HCT116 (cell line): ENCODE measurements at regions not wholly inside any gene's neighbourhood (a gene's known extent, or its start where the extent isn't known, plus 50 kb on each side); places are given as distances from the start of the nearest gene placed in this dataset.

Source experiments
- ATAC-seq: fragments of 200-7000 bp; cut with Tn5 transposase; 2 replicates; pipeline ENCODE4 v1.9.1; 2020; ENCODE audit warnings: mild to moderate bottlenecking, moderate library complexity
- BruUV-seq: library from RNA; stranded (reverse); fragments of 400-500 nt; replicated peaks from 2 replicates; lab custom pipeline; 2021; lab: Mats Ljungman, UMichigan
- CTCF ChIA-PET: fragments of 300-600 bp; sonication (Branson Sonifier 250); formaldehyde crosslinking; loops from one replicate; lab custom pipeline; 2021; ENCODE audit warnings: antibody characterized with exemption; lab: Charles Lee
- POLR2A ChIA-PET: fragments of 300-600, 350-600 bp; sonication (Branson Sonifier 250); formaldehyde crosslinking; loops from one replicate; lab custom pipeline; 2021; ENCODE audit warnings: antibody characterized with exemption; lab: Charles Lee
- RAD21 ChIA-PET, 2 experiments: fragments of 300-600 bp; sonication (Branson Sonifier 250); formaldehyde crosslinking; loops; one replicate each; lab custom pipeline; 2023; ENCODE audit warnings: low total read pairs in 2 of 2; ENCODE audit not compliant: uncharacterized antibody in 2 of 2, unreplicated experiment in 2 of 2, low non-redundant PET in 1 of 2; lab: Charles Lee
- DNase-seq: peaks from one replicate; pipeline ENCODE4 v3.0.0-alpha.2; 2010; ENCODE audit warnings: low read depth, low spot score
- H2AFZ ChIP-seq: fragments of 200-600 bp; shearing (Covaris generic), sonication (generic); 2 replicates; pipeline ENCODE4 v1.6.1; 2017; ENCODE audit warnings: low read depth, mixed run types, mixed read lengths, antibody characterized with exemption, low read length; ENCODE audit not compliant: poor library complexity, severe bottlenecking
- H3K27ac ChIP-seq: 2 replicates; pipeline ENCODE4 v1.5.1; 2012; ENCODE audit warnings: low read depth, low read length
- H3K27me3 ChIP-seq: fragments of 200-600 bp; sonication (generic); 2 replicates; pipeline ENCODE4 v1.6.1; 2016; ENCODE audit warnings: mixed run types, low read length, mixed read lengths; ENCODE audit not compliant: insufficient read depth
- H3K36me3 ChIP-seq, 2 experiments: fragments of 200-500 bp in 1 of 2; fragments of 200-600 bp in 1 of 2; sonication (Bioruptor generic) in 1 of 2; sonication (generic) in 1 of 2; 2 replicates each; pipeline versions ENCODE4 v1.5.1 to v1.6.1; 2014 to 2016; ENCODE audit warnings: low read length in 2 of 2, inconsistent platforms in 1 of 2, mixed read lengths in 1 of 2, mixed run types in 1 of 2; ENCODE audit not compliant: insufficient read depth in 2 of 2, control insufficient read depth in 1 of 2
- H3K4me1 ChIP-seq, 2 experiments: fragments of 200-600 bp in 1 of 2; sonication (generic) in 1 of 2; 2 replicates each; pipeline versions ENCODE4 v1.5.1 to v1.6.1; 2012 to 2017; ENCODE audit warnings: low read length in 2 of 2, inconsistent platforms in 1 of 2, mild to moderate bottlenecking in 1 of 2, mixed read lengths in 1 of 2, mixed run types in 1 of 2, moderate library complexity in 1 of 2; ENCODE audit not compliant: insufficient read depth in 2 of 2, control insufficient read depth in 1 of 2
- H3K4me2 ChIP-seq: fragments of 200-600 bp; sonication (generic); 2 replicates; pipeline ENCODE4 v1.6.1; 2017; ENCODE audit warnings: mixed run types, low read length, mixed read lengths
- H3K4me3 ChIP-seq, 2 experiments: fragments of 200-600 bp in 1 of 2; sonication (generic) in 1 of 2; replicated peaks in 1 of 2; 2 replicates each; pipeline ENCODE4 v1.5.1; 2011 to 2016; ENCODE audit warnings: low read length in 2 of 2, control low read depth in 1 of 2, low read depth in 1 of 2, mild to moderate bottlenecking in 1 of 2, mixed read lengths in 1 of 2, mixed run types in 1 of 2
- H3K79me2 ChIP-seq: fragments of 200-600 bp; sonication (generic); 2 replicates; pipeline ENCODE4 v1.6.1; 2017; ENCODE audit warnings: mild to moderate bottlenecking, mixed run types, low read length, moderate library complexity, mixed read lengths; ENCODE audit not compliant: insufficient read depth
- H3K9ac ChIP-seq: fragments of 200-600 bp; sonication (generic); 2 replicates; pipeline ENCODE4 v1.6.1; 2016; ENCODE audit warnings: low read length, mixed read lengths
- H3K9me2 ChIP-seq: fragments of 200-600 bp; sonication (generic), shearing (Covaris generic); 2 replicates; pipeline ENCODE4 v1.6.1; 2017; ENCODE audit warnings: mixed run types, mild to moderate bottlenecking, moderate library complexity; ENCODE audit not compliant: insufficient read depth
- H3K9me3 ChIP-seq, 2 experiments: fragments of 200-500 bp in 1 of 2; fragments of 200-600 bp in 1 of 2; sonication (Bioruptor generic) in 1 of 2; sonication (generic) in 1 of 2; 2 replicates each; pipeline ENCODE4 v1.6.1; 2014 to 2017; ENCODE audit warnings: low read length in 2 of 2, mixed read lengths in 2 of 2, inconsistent platforms in 1 of 2, low read depth in 1 of 2, mild to moderate bottlenecking in 1 of 2, mixed run types in 1 of 2, moderate library complexity in 1 of 2; ENCODE audit not compliant: control insufficient read depth in 1 of 2, insufficient read depth in 1 of 2
- H4K20me1 ChIP-seq: fragments of 200-600 bp; sonication (generic), shearing (Covaris generic); 2 replicates; pipeline ENCODE4 v1.6.1; 2017; ENCODE audit warnings: mixed run types, mild to moderate bottlenecking, moderate library complexity; ENCODE audit not compliant: insufficient read depth
- ELF1 ChIP-seq: IDR thresholded peaks from 2 replicates; pipeline ENCODE4 v1.6.1; 2012; ENCODE audit warnings: low read depth, borderline replicate concordance
- JUND ChIP-seq: IDR thresholded peaks from 2 replicates; pipeline ENCODE4 v1.6.1; 2012
- POLR2AphosphoS5 ChIP-seq: IDR thresholded peaks from 2 replicates; pipeline ENCODE4 v1.6.1; 2011; ENCODE audit warnings: mild to moderate bottlenecking, low read depth, low read length, moderate library complexity
- YY1 ChIP-seq: IDR thresholded peaks from 2 replicates; pipeline ENCODE4 v1.6.1; 2011; ENCODE audit warnings: low read length, low read depth, moderate library complexity, mild to moderate bottlenecking; ENCODE audit not compliant: insufficient replicate concordance; ENCODE audit errors: extremely low read depth
- intact Hi-C: fragments of 100-400 bp; cut with micrococcal nuclease; formaldehyde crosslinking; loops from 2 replicates; pipeline ENCODE4 v1.10.0; 2022
- TF ChIP-seq, protein P1 (sequence below): IDR thresholded peaks from 2 replicates; pipeline ENCODE4 v1.6.1; 2011; ENCODE audit warnings: mild to moderate bottlenecking, low read length, moderate library complexity; ENCODE audit not compliant: insufficient replicate concordance; ENCODE audit errors: extremely low read depth

DNA sequence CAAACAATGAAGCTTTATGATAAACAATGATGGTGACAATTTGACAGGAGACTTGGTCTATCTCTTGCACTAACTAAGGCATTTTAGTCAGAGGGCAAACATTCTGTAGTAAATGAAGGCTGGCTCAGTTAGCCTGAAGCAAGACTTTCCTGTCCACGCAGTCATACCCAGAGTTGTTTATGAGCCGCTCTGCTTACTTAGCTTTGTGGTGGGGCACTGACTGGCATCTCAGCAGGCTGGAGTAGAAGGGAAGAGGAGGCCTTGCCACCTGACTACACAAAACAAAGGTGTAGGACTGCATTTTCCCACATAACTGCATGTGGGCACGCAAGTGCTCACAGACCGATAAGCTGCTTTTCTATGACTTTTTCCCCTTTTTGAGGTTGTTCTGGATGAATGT is 133.7 kb upstream of the EPB41L4A start:
- Histone ChIP-seq H2AFZ (no peak overlapping the region), H3K9ac (no peak overlapping the region), H3K79me2 (no peaks in the 10 kb centered on the region), H3K36me3 (no peaks in the 10 kb centered on the region), H3K9me2 (no peaks in the 10 kb centered on the region), H3K4me1 (no peaks in the 10 kb centered on the region), H3K27me3 (peaks cover 8% of the 10 kb centered on the region; the same call in 1 of the 2 replicates), H3K27ac (no peak overlapping the region), H3K4me2 (no peak overlapping the region), H3K4me3 (no peak overlapping the region), H3K9me3 (no peaks in the 10 kb centered on the region), H4K20me1 (no peaks in the 10 kb centered on the region)
- ChIA-PET CTCF (interaction anchor here (0.6 to 1.5 kb wide), 3 partner anchors 203 to 206 kb away, joined by 3 to 9 read pairs (median 3); no protein-coding TSS in a partner anchor), RAD21 (no interaction called here), POLR2A (no interaction called here)
- intact Hi-C loops = loop anchor here (5.0 kb wide), 1 partner anchor 295 kb away; no protein-coding TSS in a partner anchor
- TF ChIP-seq, protein P1, sequence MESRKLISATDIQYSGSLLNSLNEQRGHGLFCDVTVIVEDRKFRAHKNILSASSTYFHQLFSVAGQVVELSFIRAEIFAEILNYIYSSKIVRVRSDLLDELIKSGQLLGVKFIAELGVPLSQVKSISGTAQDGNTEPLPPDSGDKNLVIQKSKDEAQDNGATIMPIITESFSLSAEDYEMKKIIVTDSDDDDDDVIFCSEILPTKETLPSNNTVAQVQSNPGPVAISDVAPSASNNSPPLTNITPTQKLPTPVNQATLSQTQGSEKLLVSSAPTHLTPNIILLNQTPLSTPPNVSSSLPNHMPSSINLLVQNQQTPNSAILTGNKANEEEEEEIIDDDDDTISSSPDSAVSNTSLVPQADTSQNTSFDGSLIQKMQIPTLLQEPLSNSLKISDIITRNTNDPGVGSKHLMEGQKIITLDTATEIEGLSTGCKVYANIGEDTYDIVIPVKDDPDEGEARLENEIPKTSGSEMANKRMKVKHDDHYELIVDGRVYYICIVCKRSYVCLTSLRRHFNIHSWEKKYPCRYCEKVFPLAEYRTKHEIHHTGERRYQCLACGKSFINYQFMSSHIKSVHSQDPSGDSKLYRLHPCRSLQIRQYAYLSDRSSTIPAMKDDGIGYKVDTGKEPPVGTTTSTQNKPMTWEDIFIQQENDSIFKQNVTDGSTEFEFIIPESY = no peak
- TF ChIP-seq YY1 = no peak
- no peak for TF ChIP-seq POLR2AphosphoS5
- no peak for TF ChIP-seq ELF1
- no peak for TF ChIP-seq JUND
- BruUV-seq = no TSS peak
- DNase-seq (no peak), ATAC-seq (no peak)
